SIG-M5 (cell line): ENCODE measurements at regions not wholly inside any gene's neighbourhood (a gene's known extent, or its start where the extent isn't known, plus 50 kb on each side); places are given as distances from the start of the nearest gene placed in this dataset.
"Not testable (repeated sequence)": the region's sequence is repeated elsewhere in the genome, so short reads cannot be mapped to it uniquely, and the experiment has no call there.

ENCODE experiments used
- DNase-seq: peaks from one replicate; lab custom pipeline; 2025; lab: John Stamatoyannopoulos, UW

GRCh38 chr13:63838366-63839110 lies 2422.9 kb upstream of the PCDH20 start:
- DNase-seq: no peak

DNA sequence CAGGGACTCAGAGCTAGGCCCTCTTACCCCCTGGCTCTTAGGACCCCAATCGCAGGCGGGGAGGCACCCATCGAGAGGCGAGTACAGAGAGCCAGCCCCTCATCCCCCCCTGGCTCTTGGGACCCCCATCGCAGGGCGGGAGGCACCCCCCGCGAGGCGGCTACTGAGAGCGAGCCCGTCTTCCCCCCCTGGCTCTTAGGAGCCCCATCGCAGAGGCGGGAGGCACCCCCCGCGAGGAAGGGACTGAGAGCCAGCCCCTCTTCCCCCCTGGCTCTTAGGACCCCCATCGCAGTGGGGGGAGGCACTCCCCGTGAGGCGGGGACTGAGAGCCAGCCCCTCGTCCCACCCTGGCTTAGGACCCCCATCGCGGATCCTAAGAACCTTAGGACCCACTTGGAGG lies 2422.1 kb upstream of the PCDH20 start:
- not testable (repeated sequence) for DNase-seq

- DNase-seq: not testable (repeated sequence)
Measured at GRCh38 chr13:63829609-63830008, 2414.0 kb upstream of the PCDH20 start.

- DNase-seq: not testable (repeated sequence)
Measured at GRCh38 chr13:63821785-63822184, 2406.1 kb upstream of the PCDH20 start.

DNA sequence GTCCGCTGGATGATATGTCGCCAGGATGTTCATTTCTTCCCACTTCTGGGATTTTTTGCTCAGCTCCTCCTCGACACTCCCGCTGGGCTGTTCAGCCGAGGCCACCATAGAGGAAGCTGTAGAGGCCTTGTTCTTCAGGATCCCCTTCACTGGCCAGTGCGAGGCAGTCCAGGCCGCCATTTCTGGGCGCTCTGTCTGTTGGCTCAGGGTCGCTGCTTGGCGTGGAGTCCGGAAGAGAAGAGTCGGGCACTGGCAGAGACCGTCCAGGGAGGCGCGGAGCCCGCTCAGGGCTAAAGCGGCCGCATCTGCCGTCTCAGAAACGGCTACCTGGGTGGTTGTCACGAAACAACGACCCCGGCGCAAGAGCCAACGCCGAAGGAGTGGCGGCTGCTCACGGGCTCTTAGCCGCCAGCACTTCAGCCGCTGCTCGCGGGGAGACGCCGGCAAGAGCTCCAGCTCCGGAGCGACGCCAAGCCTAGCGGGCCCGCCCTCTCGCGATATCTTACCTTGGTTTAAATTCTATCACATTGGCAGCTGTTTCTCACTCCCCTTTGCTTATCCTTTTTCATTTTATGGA lies 2395.9 kb upstream of the PCDH20 start:
- DNase-seq: not testable (repeated sequence)

DNA sequence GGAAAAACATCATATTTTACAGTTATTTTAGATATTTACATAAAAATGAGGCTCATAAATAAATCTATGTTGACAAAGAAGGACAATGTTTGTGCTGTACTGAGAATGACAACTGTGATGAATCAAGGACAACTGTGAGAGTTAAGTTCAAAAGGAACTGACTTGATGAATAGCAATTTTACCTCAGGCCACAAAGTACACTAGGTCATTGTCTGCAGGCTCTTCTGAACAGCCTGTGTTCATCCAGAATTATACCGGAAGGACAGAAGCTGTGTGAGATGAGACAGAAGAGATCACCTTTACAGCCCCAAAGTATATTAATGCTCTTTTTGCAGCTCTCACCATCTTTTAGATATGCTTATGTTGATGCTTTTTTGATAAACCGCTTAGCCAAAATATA lies 2375.5 kb upstream of the PCDH20 start:
- DNase-seq: not testable (repeated sequence)

DNA sequence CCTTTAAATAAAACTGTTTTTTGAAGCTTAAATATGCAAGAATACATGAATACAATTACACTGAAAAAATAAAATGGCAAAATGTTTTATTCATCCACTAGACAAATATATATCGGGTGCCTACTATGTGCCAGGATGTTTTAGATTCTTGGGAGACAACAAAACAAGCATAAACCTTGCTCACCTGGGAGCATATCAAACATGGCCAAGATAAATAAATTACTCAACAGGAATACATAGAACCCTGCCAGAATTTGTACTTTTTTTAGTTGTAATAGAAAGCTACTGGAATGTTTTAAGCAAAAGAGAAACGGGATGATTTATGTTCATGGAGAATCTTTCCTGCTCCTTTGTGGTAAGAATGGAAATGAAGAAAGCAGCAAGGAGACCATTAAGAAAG lies 2358.5 kb upstream of the PCDH20 start:
- DNase-seq: no peak

- no peak for DNase-seq
Measured at GRCh38 chr13:63773476-63773875, 2357.8 kb upstream of the PCDH20 start.

DNA sequence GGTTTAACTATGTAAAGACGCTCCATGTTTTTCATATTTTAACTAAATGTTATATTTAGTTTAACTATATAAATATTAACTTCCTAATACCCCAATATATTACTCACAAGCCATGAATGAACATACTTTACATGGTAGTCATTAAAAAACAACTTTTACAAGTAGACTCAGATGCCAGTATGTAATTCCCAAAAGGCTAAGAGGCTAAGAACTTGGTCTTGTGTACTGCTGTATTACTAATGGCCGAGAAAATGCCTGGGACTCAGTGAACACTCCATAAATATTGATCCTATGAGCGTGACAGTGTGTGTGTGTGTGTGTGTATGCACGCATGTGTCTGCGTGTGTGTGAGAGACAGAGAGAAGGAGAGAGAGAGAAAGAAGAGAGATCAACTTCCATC lies 2342.0 kb upstream of the PCDH20 start:
- not testable (repeated sequence) for DNase-seq

- not testable (repeated sequence) for DNase-seq
Measured at GRCh38 chr13:63749857-63750256, 2334.2 kb upstream of the PCDH20 start.

DNA sequence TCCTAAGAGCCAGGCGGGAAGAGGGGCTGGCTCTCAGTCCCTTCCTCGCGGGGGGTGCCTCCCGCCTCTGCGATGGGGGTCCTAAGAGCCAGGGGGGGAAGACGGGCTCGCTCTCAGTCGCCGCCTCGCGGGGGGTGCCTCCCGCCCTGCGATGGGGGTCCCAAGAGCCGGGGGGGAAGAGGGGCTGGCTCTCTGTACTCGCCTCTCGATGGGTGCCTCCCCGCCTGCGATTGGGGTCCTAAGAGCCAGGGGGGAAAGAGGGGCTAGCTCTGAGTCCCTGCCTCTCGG lies 2326.1 kb upstream of the PCDH20 start:
- not testable (repeated sequence) for DNase-seq

DNA sequence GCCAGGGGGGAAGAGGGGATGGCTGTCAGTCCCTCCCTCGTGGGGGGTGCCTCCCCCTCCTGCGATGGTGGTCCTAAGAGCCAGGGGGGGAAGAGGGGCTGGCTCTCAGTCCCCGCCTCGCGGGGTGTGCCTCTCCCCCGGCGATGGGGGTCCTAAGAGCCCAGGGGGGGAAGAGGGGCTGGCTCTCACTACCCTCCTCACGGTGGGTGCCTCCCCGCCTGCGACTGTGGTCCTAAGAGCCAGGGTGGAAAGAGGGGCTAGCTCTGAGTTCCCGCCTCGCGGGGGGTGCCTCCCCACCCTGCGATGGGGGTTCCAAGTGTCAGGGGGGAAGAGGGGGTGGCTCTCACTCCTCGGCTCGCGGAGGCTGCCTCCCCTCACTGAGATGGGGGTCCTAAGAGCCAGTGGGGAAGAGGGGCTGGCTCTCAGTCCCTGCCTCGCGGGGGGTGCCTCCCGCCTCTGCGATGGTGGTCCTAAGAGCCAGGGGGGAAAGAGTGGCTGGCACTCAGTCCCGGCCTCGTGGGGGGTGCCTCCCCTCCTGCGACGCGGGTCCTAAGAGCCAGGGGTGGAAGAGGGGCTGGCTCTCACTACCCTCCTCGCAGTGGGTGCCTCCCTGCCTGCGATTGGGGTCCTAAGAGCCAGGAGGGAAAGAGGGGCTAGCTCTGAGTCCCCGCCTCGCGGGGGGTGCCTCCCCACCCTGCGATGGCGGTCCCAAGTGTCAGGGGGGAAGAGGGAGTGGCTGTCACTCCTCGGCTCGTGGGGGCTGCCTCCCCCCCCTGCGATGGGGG lies 2325.6 kb upstream of the PCDH20 start:
- DNase-seq: no peak

- not testable (repeated sequence) for DNase-seq
Measured at GRCh38 chr13:63739112-63739735, 2323.6 kb upstream of the PCDH20 start.

GRCh38 chr13:63737418-63737817 lies 2321.8 kb upstream of the PCDH20 start:
- no peak for DNase-seq

DNA sequence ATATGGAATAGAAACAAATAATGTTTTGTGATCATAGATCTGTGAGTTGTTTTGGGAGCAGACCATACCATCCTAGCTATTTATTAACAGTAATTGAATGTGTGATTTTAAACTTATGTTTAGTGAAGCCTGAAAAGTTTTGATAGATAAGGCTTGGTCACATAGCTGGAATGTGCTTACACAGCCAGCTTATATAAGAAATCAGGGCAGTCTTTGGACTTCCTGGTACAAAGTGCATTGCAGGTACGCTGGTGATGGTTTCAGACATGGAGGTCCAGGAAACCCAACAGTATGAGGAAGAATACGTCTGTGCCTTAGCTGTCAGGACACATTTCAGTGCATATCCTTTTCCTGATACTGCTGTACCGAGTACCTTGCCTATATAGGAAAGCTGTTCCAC lies 2316.2 kb upstream of the PCDH20 start:
- no peak for DNase-seq

DNA sequence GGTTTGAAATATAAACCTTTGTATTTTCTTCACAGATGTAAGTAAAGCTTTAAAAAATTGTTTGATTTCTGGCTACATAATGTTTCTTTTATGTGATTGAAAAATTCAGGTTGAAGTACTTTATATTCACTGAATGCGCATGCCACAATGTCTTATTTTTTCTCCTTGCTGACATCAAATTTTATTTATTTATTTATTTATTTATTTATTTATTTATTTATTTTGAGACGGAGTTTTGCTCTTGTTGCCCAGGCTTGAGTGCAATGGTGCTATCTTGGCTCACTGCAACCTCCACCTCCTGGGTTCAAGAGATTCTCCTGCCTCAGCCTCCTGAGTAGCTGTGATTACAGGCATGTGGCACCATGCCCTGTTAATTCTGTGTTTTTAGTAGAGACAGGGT lies 2296.5 kb upstream of the PCDH20 start:
- DNase-seq: not testable (repeated sequence)

GRCh38 chr13:63706751-63707150 lies 2291.1 kb upstream of the PCDH20 start:
- DNase-seq: no peak

GRCh38 chr13:63704521-63704920 lies 2288.9 kb upstream of the PCDH20 start:
- DNase-seq: no peak

DNA sequence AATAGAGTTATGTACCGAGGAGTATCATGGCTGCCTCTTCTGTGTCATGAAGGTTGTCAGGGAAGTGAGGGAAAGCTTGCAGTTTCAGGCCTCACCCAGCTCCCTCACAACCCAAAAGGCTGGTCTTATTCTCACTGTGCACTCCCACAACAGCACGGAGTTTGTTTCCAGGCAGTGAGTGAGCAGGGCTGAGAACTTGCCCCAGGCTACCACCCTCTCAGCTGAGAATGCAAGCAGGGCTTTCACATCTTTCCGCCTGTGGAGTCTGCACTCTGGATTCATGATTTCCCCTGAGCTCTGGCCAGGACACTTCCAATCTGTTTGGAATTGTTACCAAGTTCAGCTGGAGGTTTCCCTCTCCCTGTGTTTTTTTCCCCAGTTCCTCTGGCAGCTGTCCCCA lies 2284.7 kb upstream of the PCDH20 start:
- no peak for DNase-seq

DNA sequence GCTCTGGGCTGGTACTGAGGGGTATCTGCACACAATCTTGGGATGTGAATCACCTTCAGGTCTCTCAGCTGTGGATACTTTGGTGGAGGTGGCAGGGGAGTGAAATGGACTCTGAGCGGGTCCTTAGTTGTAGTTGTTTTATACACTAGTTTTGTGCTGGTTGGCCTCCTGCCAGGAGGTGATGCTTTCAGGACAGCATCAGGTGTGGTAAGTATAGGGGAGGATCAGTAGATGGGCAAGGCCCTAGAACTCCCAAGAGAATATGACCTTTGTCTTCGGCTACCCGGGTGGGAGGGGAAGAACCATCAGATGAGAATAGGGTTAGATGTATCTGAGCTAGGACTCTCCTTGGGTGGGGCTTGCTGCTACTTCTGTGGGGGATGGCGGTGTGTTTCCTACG lies 2284.3 kb upstream of the PCDH20 start:
- no peak for DNase-seq

DNA sequence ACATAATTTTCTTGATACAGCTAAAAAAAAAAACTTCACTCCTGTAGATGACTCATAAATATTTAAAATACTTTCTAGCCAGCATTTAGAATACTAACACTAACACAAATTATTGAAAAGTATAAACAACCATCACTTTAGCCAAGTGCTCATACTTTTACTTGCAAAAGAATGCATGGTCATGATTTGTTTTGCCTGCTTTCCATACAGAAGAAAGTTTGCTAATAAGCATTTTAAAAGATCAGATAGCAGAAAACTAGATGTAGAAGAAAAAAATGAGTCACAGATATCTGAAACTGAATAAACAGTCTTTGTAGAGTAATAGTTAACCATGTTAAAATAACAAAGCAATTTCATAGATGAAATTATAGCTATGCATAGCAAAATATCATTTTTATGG lies 2280.4 kb upstream of the PCDH20 start:
- no peak for DNase-seq

- no peak for DNase-seq
Measured at GRCh38 chr13:63693696-63694095, 2278.0 kb upstream of the PCDH20 start.

- DNase-seq: no peak
Measured at GRCh38 chr13:63691474-63691873, 2275.8 kb upstream of the PCDH20 start.
